ENCODE measurements at regions not wholly inside any gene's neighbourhood (a gene's known extent, or its start where the extent isn't known, plus 50 kb on each side); places are given as distances from the start of the nearest gene placed in this dataset.
A peak's percentile ranks its signal among the peaks of the same experiment; 100 is the strongest.

DNA sequence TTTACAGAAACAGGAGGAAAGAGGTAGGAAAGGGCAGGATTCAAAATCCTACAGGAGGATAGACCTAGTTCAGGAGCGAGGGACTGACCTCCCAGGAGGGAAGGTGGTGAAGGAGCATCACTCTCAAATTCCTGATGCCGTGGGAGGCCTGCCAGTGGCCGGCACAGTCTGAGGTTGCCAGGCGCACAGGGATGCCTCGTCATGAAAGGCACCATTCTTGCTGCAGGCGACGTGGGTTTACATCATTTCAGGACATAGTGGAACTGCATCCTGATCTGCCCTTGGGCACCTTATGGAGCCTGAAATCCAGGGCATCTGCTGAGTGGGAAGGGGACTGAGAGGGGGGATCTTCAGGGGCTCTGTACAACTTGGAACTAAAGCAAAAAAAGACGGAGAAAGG is 163.2 kb upstream of the S1PR3 start:
- peaks cover 2 to 3% of the 10 kb centered on the region in 2 donors for H3K4me1 ChIP-seq (ENCODE audit: control insufficient read depth in 2 of 2, insufficient read depth in 1 of 2, low read depth in 1 of 2, low read length in 2 of 2)
- no peak overlapping the region for H2BK12ac ChIP-seq (ENCODE audit: low read length)
- no peak overlapping the region for H3K27ac ChIP-seq (replicated peaks; ENCODE audit: low read length)
- no peak for DNase-seq (ENCODE audit: low spot score)
- H2BK5ac ChIP-seq (ENCODE audit: low read length) = peak overlapping the region; percentile 55
- no peak overlapping the region for H2BK120ac ChIP-seq (ENCODE audit: low read depth, low read length)
- peak overlapping the region; percentile 31 for H2AK5ac ChIP-seq (ENCODE audit: low read depth, low read length)
- WGBS, 2 donors (ENCODE audit: extremely low coverage in 2 of 2, insufficient read length in 2 of 2, insufficient replicate concordance in 1 of 2) = no CpG with 5 or more reads among the region's 8 CpGs
- H2AFZ ChIP-seq (ENCODE audit: low read length) = peak overlapping the region; percentile 33
- no peak overlapping the region for H4K91ac ChIP-seq (ENCODE audit: low read depth, low read length, poor library complexity)
- H4K8ac ChIP-seq (ENCODE audit: low read depth, low read length) = no peak overlapping the region
- H2BK15ac ChIP-seq (ENCODE audit: low read length) = no peak overlapping the region
- no peak overlapping the region for H3K4me2 ChIP-seq (ENCODE audit: insufficient read depth, low read length, poor library complexity, severe bottlenecking)
- no peak overlapping the region for H3K14ac ChIP-seq (ENCODE audit: low read length)
- no peaks in the 10 kb centered on the region for H3K27me3 ChIP-seq (ENCODE audit: control insufficient read depth in 3 of 3, insufficient read depth in 3 of 3, low read depth in 1 of 3, low read length in 3 of 3)
- H3K36me3 ChIP-seq (replicated peaks in 1 of 2; ENCODE audit: control insufficient read depth in 2 of 2, insufficient read depth in 2 of 2, low read length in 2 of 2) = no peaks in the 10 kb centered on the region
- no peak overlapping the region for H3K4ac ChIP-seq (ENCODE audit: low read length)
- no peak overlapping the region for H3K4me3 ChIP-seq (ENCODE audit: low read length in 2 of 2)
- H3K9ac ChIP-seq (ENCODE audit: low read depth, low read length, poor library complexity) = no peak overlapping the region
- peaks cover 0 to 14% of the 10 kb centered on the region in 2 donors for H3K9me3 ChIP-seq (replicated peaks in 1 of 2; ENCODE audit: control insufficient read depth in 2 of 2, insufficient read depth in 1 of 2, low read depth in 1 of 2, low read length in 2 of 2)
- no peaks in the 10 kb centered on the region for H3K79me1 ChIP-seq (ENCODE audit: low read depth, low read length)
- H3K18ac ChIP-seq (ENCODE audit: low read length) = peak overlapping the region; percentile 29
- no peak overlapping the region for H3K23ac ChIP-seq (ENCODE audit: low read depth, low read length, poor library complexity)

DNA sequence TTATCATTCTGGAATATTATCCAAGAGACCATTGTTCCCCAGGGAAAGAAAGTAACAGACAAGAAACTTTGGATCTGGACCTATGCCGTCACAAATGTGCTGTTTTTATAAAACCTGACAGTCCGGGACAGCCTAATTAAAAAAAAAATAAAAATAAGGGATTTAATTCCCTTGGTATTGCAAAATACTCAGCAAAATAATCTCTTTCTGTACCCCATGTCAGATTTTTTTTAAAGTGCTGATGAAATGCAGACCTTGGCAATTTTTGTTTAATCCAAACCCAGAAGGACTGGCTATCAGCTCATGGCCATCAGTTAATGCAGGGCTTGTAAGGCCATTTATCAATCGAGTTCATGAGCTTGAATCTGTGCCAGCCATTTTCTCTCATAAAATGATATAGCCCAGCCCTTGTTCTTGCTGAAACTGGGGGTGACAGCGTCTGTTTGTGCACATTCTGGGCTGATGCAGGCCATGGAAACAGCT is 162.7 kb upstream of the S1PR3 start:
- H2AFZ ChIP-seq (ENCODE audit: low read length) = no peak overlapping the region
- DNase-seq (ENCODE audit: low spot score) = no peak
- no peak overlapping the region for H2BK15ac ChIP-seq (ENCODE audit: low read length)
- H3K4me3 ChIP-seq (ENCODE audit: low read length in 2 of 2) = no peak overlapping the region
- no peak overlapping the region for H3K18ac ChIP-seq (ENCODE audit: low read length)
- no peak overlapping the region for H2BK12ac ChIP-seq (ENCODE audit: low read length)
- H3K4ac ChIP-seq (ENCODE audit: low read length) = no peak overlapping the region
- no peaks in the 10 kb centered on the region for H3K79me1 ChIP-seq (ENCODE audit: low read depth, low read length)
- no peak overlapping the region for H2BK120ac ChIP-seq (ENCODE audit: low read depth, low read length)
- peaks cover 0 to 14% of the 10 kb centered on the region in 2 donors for H3K9me3 ChIP-seq (replicated peaks in 1 of 2; ENCODE audit: control insufficient read depth in 2 of 2, insufficient read depth in 1 of 2, low read depth in 1 of 2, low read length in 2 of 2)
- H3K36me3 ChIP-seq (replicated peaks in 1 of 2; ENCODE audit: control insufficient read depth in 2 of 2, insufficient read depth in 2 of 2, low read length in 2 of 2) = no peaks in the 10 kb centered on the region
- H3K23ac ChIP-seq (ENCODE audit: low read depth, low read length, poor library complexity) = no peak overlapping the region
- H3K27me3 ChIP-seq (ENCODE audit: control insufficient read depth in 3 of 3, insufficient read depth in 3 of 3, low read depth in 1 of 3, low read length in 3 of 3) = no peaks in the 10 kb centered on the region
- no peak overlapping the region for H4K91ac ChIP-seq (ENCODE audit: low read depth, low read length, poor library complexity)
- no peak overlapping the region for H3K4me2 ChIP-seq (ENCODE audit: insufficient read depth, low read length, poor library complexity, severe bottlenecking)
- no peak overlapping the region for H2AK5ac ChIP-seq (ENCODE audit: low read depth, low read length)
- no peak overlapping the region for H3K9ac ChIP-seq (ENCODE audit: low read depth, low read length, poor library complexity)
- no peak overlapping the region for H2BK5ac ChIP-seq (ENCODE audit: low read length)
- no peak overlapping the region for H4K8ac ChIP-seq (ENCODE audit: low read depth, low read length)
- peaks cover 2 to 3% of the 10 kb centered on the region in 2 donors for H3K4me1 ChIP-seq (ENCODE audit: control insufficient read depth in 2 of 2, insufficient read depth in 1 of 2, low read depth in 1 of 2, low read length in 2 of 2)
- H3K14ac ChIP-seq (ENCODE audit: low read length) = no peak overlapping the region
- H3K27ac ChIP-seq (replicated peaks; ENCODE audit: low read length) = no peak overlapping the region
- no CpG with 5 or more reads among the region's 4 CpGs for WGBS, 2 donors (ENCODE audit: extremely low coverage in 2 of 2, insufficient read length in 2 of 2, insufficient replicate concordance in 1 of 2)

DNA sequence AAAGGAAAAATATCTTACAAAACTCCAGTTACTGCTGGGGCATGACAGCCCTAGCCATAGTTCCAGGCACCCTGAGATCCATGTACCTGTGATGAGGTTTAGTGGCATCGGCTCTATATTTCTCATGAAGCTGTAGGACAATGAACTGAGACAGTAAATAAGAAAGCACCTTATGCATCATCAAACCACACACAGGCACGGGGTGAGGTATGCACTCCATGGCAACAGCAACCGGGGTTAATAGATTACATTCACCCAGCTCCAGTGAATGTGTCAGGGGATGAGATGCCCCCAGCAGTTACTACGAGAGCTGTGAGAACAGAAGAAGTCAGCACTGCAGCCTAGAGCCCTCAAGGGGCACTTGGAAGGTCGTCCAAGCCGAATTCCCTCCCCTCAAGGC is 162.0 kb upstream of the S1PR3 start:
- H2AFZ ChIP-seq (ENCODE audit: low read length) = no peak overlapping the region
- H3K36me3 ChIP-seq (replicated peaks in 1 of 2; ENCODE audit: control insufficient read depth in 2 of 2, insufficient read depth in 2 of 2, low read length in 2 of 2) = no peaks in the 10 kb centered on the region
- no peak overlapping the region for H4K8ac ChIP-seq (ENCODE audit: low read depth, low read length)
- H3K4me1 ChIP-seq (ENCODE audit: control insufficient read depth in 2 of 2, insufficient read depth in 1 of 2, low read depth in 1 of 2, low read length in 2 of 2) = peaks cover 2 to 3% of the 10 kb centered on the region in 2 donors
- peaks cover 0 to 14% of the 10 kb centered on the region in 2 donors for H3K9me3 ChIP-seq (replicated peaks in 1 of 2; ENCODE audit: control insufficient read depth in 2 of 2, insufficient read depth in 1 of 2, low read depth in 1 of 2, low read length in 2 of 2)
- H3K27me3 ChIP-seq (ENCODE audit: control insufficient read depth in 3 of 3, insufficient read depth in 3 of 3, low read depth in 1 of 3, low read length in 3 of 3) = no peaks in the 10 kb centered on the region
- H2BK120ac ChIP-seq (ENCODE audit: low read depth, low read length) = no peak overlapping the region
- no peak overlapping the region for H2AK5ac ChIP-seq (ENCODE audit: low read depth, low read length)
- no peak for DNase-seq (ENCODE audit: low spot score)
- H3K4me3 ChIP-seq (ENCODE audit: low read length in 2 of 2) = no peak overlapping the region
- no peak overlapping the region for H3K18ac ChIP-seq (ENCODE audit: low read length)
- no peak overlapping the region for H4K91ac ChIP-seq (ENCODE audit: low read depth, low read length, poor library complexity)
- no peak overlapping the region for H3K23ac ChIP-seq (ENCODE audit: low read depth, low read length, poor library complexity)
- no peak overlapping the region for H2BK15ac ChIP-seq (ENCODE audit: low read length)
- H3K4ac ChIP-seq (ENCODE audit: low read length) = no peak overlapping the region
- H3K27ac ChIP-seq (replicated peaks; ENCODE audit: low read length) = no peak overlapping the region
- no peak overlapping the region for H2BK5ac ChIP-seq (ENCODE audit: low read length)
- no peak overlapping the region for H3K9ac ChIP-seq (ENCODE audit: low read depth, low read length, poor library complexity)
- H3K4me2 ChIP-seq (ENCODE audit: insufficient read depth, low read length, poor library complexity, severe bottlenecking) = no peak overlapping the region
- no peak overlapping the region for H3K14ac ChIP-seq (ENCODE audit: low read length)
- no CpG with 5 or more reads among the region's 6 CpGs for WGBS, 2 donors (ENCODE audit: extremely low coverage in 2 of 2, insufficient read length in 2 of 2, insufficient replicate concordance in 1 of 2)
- no peaks in the 10 kb centered on the region for H3K79me1 ChIP-seq (ENCODE audit: low read depth, low read length)
- H2BK12ac ChIP-seq (ENCODE audit: low read length) = no peak overlapping the region

DNA sequence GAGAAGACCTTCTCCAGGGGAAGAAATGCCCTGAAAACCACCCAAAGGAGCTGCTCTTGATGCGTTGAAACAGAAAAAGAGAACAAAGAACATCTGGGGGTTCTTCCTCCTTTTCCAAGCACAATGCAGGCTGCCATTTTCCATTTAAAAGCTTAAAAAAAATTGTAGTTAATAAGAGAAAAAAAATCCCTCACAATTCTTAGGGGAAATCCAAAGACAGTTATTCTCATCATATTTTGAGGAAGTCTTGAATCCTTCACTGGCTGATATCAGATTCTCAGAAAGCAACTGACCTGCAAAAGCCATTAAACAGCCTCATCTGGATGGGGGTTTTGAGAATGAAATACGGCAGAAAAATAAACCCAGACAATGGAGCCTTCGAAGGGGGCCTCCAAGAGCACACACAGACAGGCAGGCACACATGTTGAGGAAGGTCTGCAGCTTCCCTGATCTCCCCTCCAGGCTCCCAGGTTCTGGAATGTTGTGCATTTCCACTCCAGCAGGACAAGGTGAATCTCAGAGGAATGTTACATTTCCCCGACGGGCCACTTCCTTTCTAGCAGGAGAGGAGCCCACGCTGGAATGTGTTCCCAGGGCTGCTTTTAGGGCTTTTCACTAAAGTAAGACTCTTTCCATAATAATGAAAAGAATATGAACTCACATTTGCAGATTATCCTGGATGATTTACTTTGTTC is 159.4 kb upstream of the S1PR3 start:
- Histone ChIP-seq H2BK120ac (ENCODE audit: low read depth, low read length) (no peak overlapping the region), H3K23ac (ENCODE audit: low read depth, low read length, poor library complexity) (no peak overlapping the region), H2AFZ (ENCODE audit: low read length) (peak overlapping the region; percentile 54), H2BK5ac (ENCODE audit: low read length) (no peak overlapping the region), H3K27me3 (ENCODE audit: control insufficient read depth in 3 of 3, insufficient read depth in 3 of 3, low read depth in 1 of 3, low read length in 3 of 3) (no peaks in the 10 kb centered on the region), H3K4me1 (ENCODE audit: control insufficient read depth in 2 of 2, insufficient read depth in 1 of 2, low read depth in 1 of 2, low read length in 2 of 2) (peaks cover 2 to 3% of the 10 kb centered on the region in 2 donors), H3K4ac (ENCODE audit: low read length) (no peak overlapping the region), H4K91ac (ENCODE audit: low read depth, low read length, poor library complexity) (no peak overlapping the region), H3K27ac (replicated peaks; ENCODE audit: low read length) (no peak overlapping the region), H3K18ac (ENCODE audit: low read length) (no peak overlapping the region), H2BK12ac (ENCODE audit: low read length) (no peak overlapping the region), H3K14ac (ENCODE audit: low read length) (no peak overlapping the region), H4K8ac (ENCODE audit: low read depth, low read length) (no peak overlapping the region), H3K4me3 (ENCODE audit: low read length in 2 of 2) (no peak overlapping the region), H3K9ac (ENCODE audit: low read depth, low read length, poor library complexity) (no peak overlapping the region), H2AK5ac (ENCODE audit: low read depth, low read length) (no peak overlapping the region), H3K36me3 (replicated peaks in 1 of 2; ENCODE audit: control insufficient read depth in 2 of 2, insufficient read depth in 2 of 2, low read length in 2 of 2) (no peaks in the 10 kb centered on the region), H3K4me2 (ENCODE audit: insufficient read depth, low read length, poor library complexity, severe bottlenecking) (no peak overlapping the region), H2BK15ac (ENCODE audit: low read length) (no peak overlapping the region), H3K9me3 (replicated peaks in 1 of 2; ENCODE audit: control insufficient read depth in 2 of 2, insufficient read depth in 1 of 2, low read depth in 1 of 2, low read length in 2 of 2) (peaks cover 0 to 5% of the 10 kb centered on the region in 2 donors), H3K79me1 (ENCODE audit: low read depth, low read length) (no peaks in the 10 kb centered on the region)
- WGBS, 2 donors (ENCODE audit: extremely low coverage in 2 of 2, insufficient read length in 2 of 2, insufficient replicate concordance in 1 of 2) = no CpG with 5 or more reads among the region's 6 CpGs
- DNase-seq (ENCODE audit: low spot score) = no peak
